T1000 (cell line): ENCODE measurements at regions not wholly inside any gene's neighbourhood (a gene's known extent, or its start where the extent isn't known, plus 50 kb on each side); places are given as distances from the start of the nearest gene placed in this dataset.
"Not testable (repeated sequence)": the region's sequence is repeated elsewhere in the genome, so short reads cannot be mapped to it uniquely, and the experiment has no call there.

Experiments
- DNase-seq: peaks from one replicate; lab custom pipeline; 2025; ENCODE audit warnings: mixed read lengths; lab: John Stamatoyannopoulos, UW

GRCh38 chr16:80915079-80915450 lies 91.6 kb downstream of the CMC2 start:
- no peak for DNase-seq

GRCh38 chr16:80914379-80915078 lies 92.2 kb downstream of the CMC2 start:
- no peak for DNase-seq

GRCh38 chr16:80913397-80913796 lies 93.3 kb downstream of the CMC2 start:
- no peak for DNase-seq

GRCh38 chr16:80912651-80913050 lies 94.0 kb downstream of the CMC2 start:
- DNase-seq = no peak

- DNase-seq = no peak
Measured at GRCh38 chr16:80910434-80910833, 96.3 kb downstream of the CMC2 start.

- DNase-seq = no peak
Measured at GRCh38 chr16:80909720-80910119, 97.0 kb downstream of the CMC2 start.

GRCh38 chr16:80906169-80906568 lies 100.5 kb downstream of the CMC2 start:
- DNase-seq = not testable (repeated sequence)

DNA sequence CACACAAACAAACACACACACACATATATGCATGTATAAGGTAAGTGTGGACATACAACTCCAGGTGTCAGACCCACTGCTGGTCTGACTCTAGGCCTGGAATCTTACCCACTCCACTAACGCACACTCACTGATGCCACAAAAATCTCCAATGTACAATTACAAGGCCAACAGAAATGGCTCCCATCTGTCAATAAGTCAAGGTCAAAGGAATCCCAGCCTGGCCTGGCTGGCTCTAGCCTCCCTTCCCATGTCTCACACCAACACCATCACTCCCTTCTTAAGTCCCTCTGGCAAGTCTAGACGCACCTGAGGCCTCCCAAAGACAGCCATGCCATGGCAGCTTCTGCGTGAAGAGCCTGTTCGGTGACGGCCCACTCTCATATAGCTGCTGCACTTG lies 99.2 kb upstream of the CDYL2 start:
- DNase-seq = no peak

DNA sequence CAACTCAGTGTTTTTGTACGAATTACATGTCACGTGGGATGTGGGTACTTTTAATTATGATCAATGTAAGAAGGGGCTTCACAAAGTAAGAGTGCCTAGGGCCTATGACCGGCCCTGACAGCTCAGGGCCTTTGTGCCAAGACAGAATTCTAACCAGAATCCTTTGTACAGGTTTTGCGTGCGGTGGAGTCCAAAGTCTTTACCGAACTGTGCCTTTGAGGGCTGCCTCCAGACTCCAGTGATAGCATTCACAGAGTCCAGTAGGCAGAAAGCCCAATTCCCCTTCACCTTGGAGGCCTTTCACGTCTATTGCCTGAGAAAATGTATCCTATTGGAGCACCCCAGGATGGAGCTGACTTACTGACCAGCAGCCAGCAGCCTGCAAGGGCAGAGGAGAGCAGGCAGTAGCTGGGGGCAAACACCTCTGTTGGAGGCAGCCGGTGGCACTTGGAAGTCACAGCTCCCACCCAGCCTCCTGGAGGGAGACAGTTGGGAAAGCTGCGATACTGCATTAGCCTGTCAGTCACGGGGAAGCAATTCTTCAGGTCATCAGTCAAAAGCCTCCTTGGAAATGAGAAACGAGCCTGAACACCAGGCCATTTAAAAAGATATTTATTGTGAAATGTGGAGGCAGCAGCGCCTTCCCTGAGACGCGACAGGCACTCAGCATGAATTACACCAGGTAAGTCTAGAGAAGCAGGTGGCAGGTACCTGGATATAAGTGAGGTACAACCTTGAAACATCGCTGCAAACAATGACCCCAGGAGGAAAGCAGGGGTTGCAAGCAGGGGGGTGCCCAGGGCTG lies 98.1 kb upstream of the CDYL2 start:
- no peak for DNase-seq

DNA sequence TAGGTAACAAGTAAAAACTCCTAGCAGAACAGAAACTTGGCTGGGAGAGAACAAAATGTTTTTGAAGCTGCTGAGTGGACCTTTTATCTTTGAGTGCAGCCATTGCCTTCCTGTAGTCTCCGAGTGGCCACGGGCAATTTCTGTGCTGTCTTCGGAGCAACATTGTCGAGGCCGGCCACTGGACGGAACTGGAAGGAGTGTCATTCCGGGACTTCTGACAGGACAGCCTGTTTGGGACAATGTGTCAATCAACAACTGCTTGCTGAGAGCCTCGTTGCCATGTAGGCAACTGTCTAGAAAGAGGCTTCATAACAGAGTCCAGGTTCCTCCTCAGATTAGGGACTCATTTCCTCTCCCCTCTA lies 96.2 kb upstream of the CDYL2 start:
- DNase-seq = no peak

- peak; percentile 77 for DNase-seq
Measured at GRCh38 chr16:80899809-80900592, 95.6 kb upstream of the CDYL2 start.

GRCh38 chr16:80896776-80897175 lies 92.4 kb upstream of the CDYL2 start:
- DNase-seq = no peak

- no peak for DNase-seq
Measured at GRCh38 chr16:80894091-80894490, 89.7 kb upstream of the CDYL2 start.

DNA sequence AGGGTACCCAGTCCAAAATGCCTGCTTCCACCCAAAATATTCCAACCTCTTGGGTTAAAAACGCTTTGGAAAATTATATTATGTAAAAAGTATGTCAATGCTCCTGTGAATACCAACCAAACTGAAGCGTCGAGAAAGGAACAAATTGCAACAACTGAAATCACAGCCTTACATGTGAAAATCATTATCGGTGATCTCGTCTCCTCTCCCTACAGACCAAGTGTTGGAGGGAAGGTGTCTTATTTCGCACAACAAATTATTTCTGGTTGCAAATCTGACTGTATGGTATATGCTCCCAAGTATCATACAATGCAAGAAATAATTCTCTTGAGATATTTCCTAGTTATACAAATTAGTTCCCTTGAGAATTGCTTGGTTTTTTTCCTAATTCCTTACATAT lies 89.3 kb upstream of the CDYL2 start:
- no peak for DNase-seq

- not testable (repeated sequence) for DNase-seq
Measured at GRCh38 chr16:80892395-80892794, 88.0 kb upstream of the CDYL2 start.

DNA sequence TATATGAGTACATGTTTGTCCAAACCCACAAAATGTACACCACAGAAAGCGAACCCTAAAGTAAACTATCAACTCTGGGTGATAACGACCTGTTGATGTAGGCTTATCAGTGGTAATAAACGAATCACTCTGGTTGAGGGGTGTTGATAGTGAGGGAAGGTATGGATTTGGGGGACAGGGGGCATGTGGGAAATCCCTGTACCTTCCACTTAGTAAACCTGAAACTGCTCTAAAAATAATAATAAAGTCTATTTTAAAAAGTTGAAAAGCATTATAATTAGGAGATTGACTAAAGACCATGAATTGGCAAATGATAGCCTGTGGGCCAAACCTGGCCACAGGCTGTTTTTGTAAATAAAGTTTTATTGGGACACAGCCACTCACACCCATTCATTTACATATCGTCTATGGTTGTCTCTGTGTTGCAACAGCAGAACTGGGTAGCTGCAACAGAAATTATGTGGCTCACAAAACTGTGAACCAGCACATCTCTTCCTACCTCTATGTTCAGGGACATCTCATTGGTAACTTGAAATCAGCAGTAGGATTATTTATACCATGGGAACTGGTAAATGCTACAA lies 85.5 kb upstream of the CDYL2 start:
- no peak for DNase-seq

- no peak for DNase-seq
Measured at GRCh38 chr16:80887062-80887461, 82.7 kb upstream of the CDYL2 start.

GRCh38 chr16:80883816-80884215 lies 79.4 kb upstream of the CDYL2 start:
- no peak for DNase-seq

GRCh38 chr16:80883159-80883642 lies 78.8 kb upstream of the CDYL2 start:
- DNase-seq = no peak

- DNase-seq = no peak
Measured at GRCh38 chr16:80875616-80876015, 71.2 kb upstream of the CDYL2 start.

DNA sequence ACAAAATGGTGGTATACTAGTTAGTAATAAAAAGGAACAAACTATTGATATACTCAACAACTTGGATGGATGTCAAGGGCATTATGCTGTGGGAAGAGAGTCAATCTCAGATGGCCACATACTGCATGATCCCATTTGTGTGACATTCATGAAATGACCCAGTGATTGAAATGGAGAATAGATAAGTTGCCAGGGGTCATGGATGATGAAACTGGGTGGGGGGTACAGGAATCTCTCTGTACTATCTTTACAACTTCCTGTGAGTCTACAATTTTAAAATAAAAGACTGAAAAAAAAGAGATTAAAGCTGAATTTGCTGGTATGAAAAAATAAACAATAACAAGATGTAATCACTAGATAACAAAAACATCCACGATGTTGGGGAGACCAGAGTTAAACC lies 70.5 kb upstream of the CDYL2 start:
- DNase-seq = no peak

DNA sequence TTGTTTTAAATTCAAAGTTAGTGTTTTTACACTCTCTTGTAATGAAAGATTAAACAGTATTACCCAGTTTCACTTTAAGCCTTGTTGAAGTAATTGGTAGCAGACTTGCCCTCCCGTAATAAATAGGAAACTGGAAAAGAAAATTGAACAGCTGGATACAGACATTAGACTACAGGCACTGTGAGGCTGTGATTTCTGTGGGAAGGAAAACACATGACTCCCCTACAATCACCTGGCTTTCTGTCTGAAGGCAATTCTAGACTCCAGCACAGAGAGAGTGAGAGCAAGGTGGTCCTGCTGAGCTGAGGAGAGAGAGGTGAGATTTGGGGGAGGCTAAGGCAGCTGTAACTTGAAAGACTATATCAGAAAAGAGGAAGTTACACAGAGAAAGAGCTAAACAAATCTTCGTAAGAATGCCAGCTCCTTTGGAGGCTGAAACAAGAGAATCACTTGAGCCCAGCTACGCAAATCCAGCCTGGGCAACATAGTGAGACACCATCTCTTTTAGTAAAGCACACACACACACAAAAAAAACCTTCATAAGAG lies 57.8 kb upstream of the CDYL2 start:
- DNase-seq = no peak
